K562 (cell line): ENCODE measurements at regions not wholly inside any gene's neighbourhood (a gene's known extent, or its start where the extent isn't known, plus 50 kb on each side); places are given as distances from the start of the nearest gene placed in this dataset.

Experiments
- ATAC-seq: fragments of 200-7000 bp; cut with Tn5 transposase; 3 replicates; pipeline ENCODE4 v1.9.1; 2020; ENCODE audit warnings: moderate library complexity
- BruUV-seq: library from RNA; stranded (reverse); fragments of 400-500 nt; replicated peaks from 2 replicates; lab custom pipeline; 2021; lab: Mats Ljungman, UMichigan
- CTCF ChIA-PET: fragments of 300-600 bp; formaldehyde crosslinking; extraction: SDS; loops from one replicate; lab custom pipeline; 2021; ENCODE audit warnings: low intra/inter-chr PET ratio; lab: Yijun Ruan, JAX
- POLR2A ChIA-PET: fragments of 300-600, 350-650 bp; sonication (Branson Sonifier 250); formaldehyde crosslinking; extraction: SDS; loops from one replicate; lab custom pipeline; 2021; ENCODE audit warnings: antibody characterized with exemption, inconsistent platforms; lab: Yijun Ruan, JAX
- DNase-seq, 4 experiments: peaks; one replicate each; pipeline versions ENCODE4 v3.0.0 to v3.0.0-alpha.2; 2011 to 2018; ENCODE audit warnings: low spot score in 3 of 4, mixed read lengths in 3 of 4; ENCODE audit errors: extremely low read depth in 1 of 4
- FAIRE-seq: peaks from 2 replicates; lab custom pipeline; 2011; peaks lifted over from hg19 to GRCh38; lab: Jason Lieb, UNC
- H2AFZ ChIP-seq: 2 replicates; pipeline ENCODE4 v1.6.0; 2011; ENCODE audit warnings: low read depth, low read length, control low read depth, inconsistent platforms
- H3K27ac ChIP-seq: fragments of 200-600 bp; 3 replicates; pipeline ENCODE4 v1.8.0; 2011; ENCODE audit warnings: low read depth, mild to moderate bottlenecking, control low read depth, inconsistent platforms, low read length, moderate library complexity, mixed read lengths; ENCODE audit errors: extremely low read depth
- H3K27me3 ChIP-seq, 2 experiments: fragments of 300-600 bp in 1 of 2; 2 replicates in 1 of 2; 3 replicates in 1 of 2; pipeline versions ENCODE4 v1.6.0 to v1.8.0; 2011; ENCODE audit warnings: inconsistent platforms in 2 of 2, low read length in 2 of 2, mild to moderate bottlenecking in 1 of 2, mixed read lengths in 1 of 2, moderate library complexity in 1 of 2; ENCODE audit not compliant: control insufficient read depth in 2 of 2, insufficient read depth in 2 of 2
- H3K36me3 ChIP-seq: fragments of 300-600 bp; 3 replicates; pipeline ENCODE4 v1.8.0; 2011; ENCODE audit warnings: mild to moderate bottlenecking, low read length, inconsistent platforms; ENCODE audit not compliant: control insufficient read depth, insufficient read depth
- H3K4me1 ChIP-seq, 2 experiments: fragments of 200-600 bp in 1 of 2; replicated peaks in 1 of 2; 2 replicates in 1 of 2; 3 replicates in 1 of 2; pipeline versions ENCODE4 v1.5.1 to v1.8.0; 2011; ENCODE audit warnings: inconsistent platforms in 2 of 2, low read length in 2 of 2, mild to moderate bottlenecking in 1 of 2, mixed read lengths in 1 of 2, moderate library complexity in 1 of 2; ENCODE audit not compliant: control insufficient read depth in 2 of 2, insufficient read depth in 2 of 2
- H3K4me2 ChIP-seq: 2 replicates; pipeline ENCODE4 v1.6.1; 2011; ENCODE audit warnings: low read length, control low read depth, inconsistent platforms, mixed read lengths; ENCODE audit not compliant: insufficient read depth
- H3K4me3 ChIP-seq: fragments of 200-600 bp; sonication (generic), shearing (Covaris generic); 2 replicates; pipeline ENCODE4 v1.5.1; 2016; ENCODE audit warnings: control low read depth, inconsistent platforms
- H3K79me2 ChIP-seq: fragments of 200-600 bp; 3 replicates; pipeline ENCODE4 v1.8.0; 2011; ENCODE audit warnings: low read length, inconsistent platforms; ENCODE audit not compliant: control insufficient read depth, insufficient read depth
- H3K9ac ChIP-seq, 2 experiments: 2 replicates each; pipeline versions ENCODE4 v1.6.0 to v1.6.1; 2011; ENCODE audit warnings: low read depth in 2 of 2, low read length in 2 of 2, control low read depth in 1 of 2, inconsistent platforms in 1 of 2, mild to moderate bottlenecking in 1 of 2, mixed read lengths in 1 of 2; ENCODE audit not compliant: insufficient read depth in 1 of 2
- H3K9me1 ChIP-seq: one replicate; pipeline ENCODE4 v1.6.0; 2011; ENCODE audit warnings: inconsistent platforms, mild to moderate bottlenecking, low read length, moderate library complexity; ENCODE audit not compliant: control insufficient read depth, insufficient read depth
- H3K9me3 ChIP-seq: replicated peaks from 2 replicates; pipeline ENCODE4 v1.5.1; 2011; ENCODE audit warnings: low read depth, low read length, inconsistent platforms; ENCODE audit not compliant: control insufficient read depth, insufficient read depth
- H4K20me1 ChIP-seq: replicated peaks from 2 replicates; pipeline ENCODE4 v1.6.1; 2011; ENCODE audit warnings: low read length, inconsistent platforms, mixed read lengths; ENCODE audit not compliant: control insufficient read depth, insufficient read depth
- HINFP ChIP-seq: fragments of 450-650 bp; conservative IDR thresholded peaks from 2 replicates; pipeline ENCODE4 v1.6.1; 2016; ENCODE audit warnings: missing genetic modification characterization, low read depth, mild to moderate bottlenecking, control low read depth, missing compliant biosample characterization
- HMGN3 ChIP-seq: IDR thresholded peaks from 2 replicates; pipeline ENCODE4 v1.6.1; 2011; ENCODE audit warnings: borderline replicate concordance, low read depth, mild to moderate bottlenecking, mixed read lengths, low read length; ENCODE audit not compliant: insufficient read length; ENCODE audit errors: extremely low read depth
- ZNF696 ChIP-seq: fragments of 250-450 bp; sonication (Bioruptor Pico); conservative IDR thresholded peaks from 2 replicates; pipeline ENCODE4 v1.4.0; 2020; ENCODE audit warnings: mild to moderate bottlenecking, moderate library complexity
- WGBS: fragments of 100-300 bp; shearing (Covaris generic); methylation state at CpG from one replicate; pipeline ENCODE4 v1.1.6; 2016; ENCODE audit warnings: low coverage, mixed read lengths; ENCODE audit not compliant: insufficient coverage; ENCODE audit errors: missing lambda C conversion rate; 5-methylcytosine and 5-hydroxymethylcytosine counted together
- in situ Hi-C: fragments of 300-500 bp; cut with MboI; formaldehyde crosslinking; loops from 4 replicates; pipeline ENCODE4 v1.15.0; 2018; ENCODE audit warnings: inconsistent platforms, mixed read lengths
- intact Hi-C: fragments of 100-400 bp; cut with micrococcal nuclease; formaldehyde crosslinking; loops from 2 replicates; pipeline ENCODE4 v1.14.2; 2022

DNA sequence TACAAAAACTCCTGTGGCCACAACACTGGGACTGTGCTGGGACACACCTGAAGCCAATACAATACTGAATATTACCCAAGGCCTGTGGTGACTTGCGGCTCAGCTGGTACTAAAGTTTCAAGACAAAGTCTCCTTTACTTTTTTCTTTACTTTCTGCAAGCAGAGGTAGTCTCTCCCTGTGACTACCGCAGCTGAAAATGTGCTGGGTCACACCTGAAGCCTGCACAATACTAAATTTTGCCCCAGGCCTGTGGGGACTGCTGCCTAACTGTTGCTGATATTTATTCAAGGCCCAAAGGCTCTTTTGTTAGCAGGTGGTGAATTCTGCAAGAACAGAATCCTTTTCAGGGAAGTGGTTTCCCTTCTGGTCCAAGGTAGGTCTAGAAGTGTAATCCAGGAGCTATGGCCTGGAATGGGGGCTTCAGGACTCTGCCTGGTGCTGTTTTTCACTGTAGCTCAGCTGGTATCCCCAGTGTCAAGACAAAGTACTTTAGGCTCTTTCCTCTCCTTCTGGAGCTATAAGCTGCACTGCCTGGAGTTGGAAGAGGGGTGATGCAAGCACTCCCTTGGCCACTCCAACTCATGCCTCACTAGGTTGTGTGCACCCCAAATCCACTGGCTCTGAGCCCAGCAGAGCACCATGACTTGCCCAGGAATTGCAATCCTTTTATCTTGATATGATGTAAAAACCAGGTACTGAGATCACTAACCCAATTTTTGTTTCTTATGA is 489.4 kb downstream of the TECRL start:
- no TSS peak for BruUV-seq
- Histone ChIP-seq H2AFZ (no peak overlapping the region), H3K9me1 (no peaks in the 10 kb centered on the region), H3K27ac (no peak overlapping the region), H3K4me2 (no peak overlapping the region), H3K27me3 (no peaks in the 10 kb centered on the region), H3K36me3 (no peaks in the 10 kb centered on the region), H3K79me2 (no peaks in the 10 kb centered on the region), H4K20me1 (no peaks in the 10 kb centered on the region), H3K4me1 (no peaks in the 10 kb centered on the region), H3K9me3 (no peaks in the 10 kb centered on the region), H3K9ac (no peak overlapping the region), H3K4me3 (no peak overlapping the region)
- DNase-seq, result no peak
- POLR2A ChIA-PET, result no interaction called here
- no peak for TF ChIP-seq ZNF696 (CRISPR knock-in tag)
- TF ChIP-seq HMGN3, result no peak
- TF ChIP-seq HINFP (tag), result no peak
- intact Hi-C loops, result no loop called here
- CTCF ChIA-PET, result no interaction called here
- no peak for ATAC-seq
- WGBS, result 0% methylated on average over 2 of the region's 2 CpGs
- in situ Hi-C loops, result no loop called here
- no peak for FAIRE-seq
